H9 (cell line): ENCODE measurements at regions not wholly inside any gene's neighbourhood (a gene's known extent, or its start where the extent isn't known, plus 50 kb on each side); places are given as distances from the start of the nearest gene placed in this dataset.
"Not testable (repeated sequence)": the region's sequence is repeated elsewhere in the genome, so short reads cannot be mapped to it uniquely, and the experiment has no call there.

Source experiments
- DNase-seq: peaks from one replicate; pipeline ENCODE4 v3.0.0-alpha.2; 2017
- H2AFZ ChIP-seq: one replicate; pipeline ENCODE4 v1.6.1; 2013; ENCODE audit warnings: mild to moderate bottlenecking, low read length, control low read depth, moderate library complexity
- H2AK5ac ChIP-seq: 2 replicates; pipeline ENCODE4 v1.6.1; 2013; ENCODE audit warnings: low read length, control low read depth, mixed read lengths; ENCODE audit not compliant: insufficient read length
- H2BK120ac ChIP-seq: one replicate; pipeline ENCODE4 v1.6.1; 2013; ENCODE audit warnings: low read depth, mild to moderate bottlenecking, low read length, control low read depth, inconsistent platforms; ENCODE audit not compliant: poor library complexity, severe bottlenecking
- H2BK12ac ChIP-seq: 2 replicates; pipeline ENCODE4 v1.6.1; 2013; ENCODE audit warnings: low read length, control low read depth, mixed read lengths, low read depth; ENCODE audit not compliant: insufficient read length
- H2BK15ac ChIP-seq: 2 replicates; pipeline ENCODE4 v1.6.1; 2013; ENCODE audit warnings: low read depth, low read length, control low read depth
- H2BK20ac ChIP-seq: one replicate; pipeline ENCODE4 v1.6.1; 2013; ENCODE audit warnings: low read depth, mild to moderate bottlenecking, low read length, control low read depth, inconsistent platforms; ENCODE audit not compliant: poor library complexity, severe bottlenecking
- H2BK5ac ChIP-seq: 2 replicates; pipeline ENCODE4 v1.6.1; 2013; ENCODE audit warnings: low read length, control low read depth, mixed read lengths; ENCODE audit not compliant: insufficient read length
- H3K14ac ChIP-seq: 2 replicates; pipeline ENCODE4 v1.6.1; 2013; ENCODE audit warnings: low read length, control low read depth; ENCODE audit not compliant: insufficient read depth
- H3K18ac ChIP-seq: 2 replicates; pipeline ENCODE4 v1.6.1; 2013; ENCODE audit warnings: low read depth, mild to moderate bottlenecking, mixed read lengths, low read length, control low read depth; ENCODE audit not compliant: insufficient read length
- H3K23ac ChIP-seq: 2 replicates; pipeline ENCODE4 v1.6.1; 2013; ENCODE audit warnings: low read length, control low read depth, mixed read lengths, low read depth; ENCODE audit not compliant: insufficient read length
- H3K23me2 ChIP-seq: 2 replicates; pipeline ENCODE4 v1.6.1; 2013; ENCODE audit warnings: low read depth, mild to moderate bottlenecking, mixed read lengths, low read length, control low read depth; ENCODE audit not compliant: insufficient read length, poor library complexity, severe bottlenecking
- H3K27ac ChIP-seq: 2 replicates; pipeline ENCODE4 v1.5.1; 2013; ENCODE audit warnings: low read length, control low read depth, mixed read lengths, low read depth; ENCODE audit not compliant: insufficient read length
- H3K27me3 ChIP-seq: 2 replicates; pipeline ENCODE4 v1.6.1; 2013; ENCODE audit warnings: low read length, control low read depth, inconsistent platforms; ENCODE audit not compliant: insufficient read depth
- H3K4ac ChIP-seq: 2 replicates; pipeline ENCODE4 v1.6.1; 2013; ENCODE audit warnings: low read depth, mild to moderate bottlenecking, control low read depth, inconsistent platforms, low read length, moderate library complexity
- H3K4me1 ChIP-seq: 2 replicates; pipeline ENCODE4 v1.6.1; 2013; ENCODE audit warnings: low read length, control low read depth, inconsistent platforms; ENCODE audit not compliant: insufficient read depth
- H3K4me2 ChIP-seq: 2 replicates; pipeline ENCODE4 v1.6.1; 2013; ENCODE audit warnings: low read length, control low read depth, mixed read lengths; ENCODE audit not compliant: insufficient read length, insufficient read depth
- H3K56ac ChIP-seq: 2 replicates; pipeline ENCODE4 v1.6.1; 2013; ENCODE audit warnings: low read depth, mild to moderate bottlenecking, mixed read lengths, low read length, control low read depth; ENCODE audit not compliant: insufficient read length
- H3K79me1 ChIP-seq: 2 replicates; pipeline ENCODE4 v1.6.1; 2013; ENCODE audit warnings: low read depth, mild to moderate bottlenecking, moderate library complexity, low read length, control low read depth, inconsistent platforms; ENCODE audit not compliant: insufficient read depth, poor library complexity, severe bottlenecking
- H3K79me2 ChIP-seq: 2 replicates; pipeline ENCODE4 v1.6.1; 2013; ENCODE audit warnings: low read length, control low read depth, inconsistent platforms; ENCODE audit not compliant: insufficient read depth
- H3K9ac ChIP-seq: 2 replicates; pipeline ENCODE4 v1.6.1; 2013; ENCODE audit warnings: low read length, control low read depth, mixed read lengths; ENCODE audit not compliant: insufficient read length; ENCODE audit errors: extremely low read depth
- H3K9me3 ChIP-seq: one replicate; pipeline ENCODE4 v1.6.1; 2013; ENCODE audit warnings: low read depth, low read length, inconsistent platforms; ENCODE audit not compliant: control insufficient read depth
- H3T11ph ChIP-seq: one replicate; pipeline ENCODE4 v1.6.1; 2013; ENCODE audit warnings: mild to moderate bottlenecking, low read length, control low read depth, inconsistent platforms
- H4K20me1 ChIP-seq: one replicate; pipeline ENCODE4 v1.6.1; 2013; ENCODE audit not compliant: control insufficient read depth, insufficient read length, insufficient read depth
- H4K5ac ChIP-seq: 2 replicates; pipeline ENCODE4 v1.6.1; 2013; ENCODE audit warnings: low read depth, mild to moderate bottlenecking, mixed read lengths, low read length, control low read depth; ENCODE audit not compliant: insufficient read length
- H4K8ac ChIP-seq: replicated peaks from 2 replicates; pipeline ENCODE4 v1.6.1; 2013; ENCODE audit warnings: low read length, control low read depth, mixed read lengths, low read depth; ENCODE audit not compliant: insufficient read length
- H4K91ac ChIP-seq: 2 replicates; pipeline ENCODE4 v1.6.1; 2013; ENCODE audit warnings: low read depth, mild to moderate bottlenecking, moderate library complexity, mixed read lengths, low read length, control low read depth; ENCODE audit not compliant: insufficient read length
- H3K27ac Mint-ChIP-seq, 3 experiments: 2 replicates in 2 of 3; 3 replicates in 1 of 3; pipeline ENCODE4 v1.8.0; 2020 to 2021; ENCODE audit warnings: mixed read lengths in 3 of 3, mild to moderate bottlenecking in 1 of 3, moderate library complexity in 1 of 3
- H3K27me3 Mint-ChIP-seq: 2 replicates; pipeline ENCODE4 v1.8.0; 2021; ENCODE audit warnings: low read depth, mild to moderate bottlenecking, moderate library complexity, mixed read lengths
- H3K36me3 Mint-ChIP-seq, 3 experiments: 2 replicates in 2 of 3; 3 replicates in 1 of 3; pipeline ENCODE4 v1.8.0; 2020 to 2021; ENCODE audit warnings: low read depth in 3 of 3, mixed read lengths in 3 of 3; ENCODE audit not compliant: insufficient read depth in 1 of 3
- H3K4me1 Mint-ChIP-seq, 2 experiments: 2 replicates each; pipeline ENCODE4 v1.8.0; 2020; ENCODE audit warnings: mixed read lengths in 2 of 2
- H3K4me3 Mint-ChIP-seq, 2 experiments: 2 replicates in 1 of 2; 3 replicates in 1 of 2; pipeline ENCODE4 v1.8.0; 2020 to 2021; ENCODE audit warnings: mild to moderate bottlenecking in 2 of 2, mixed read lengths in 2 of 2, moderate library complexity in 1 of 2
- H3K9me3 Mint-ChIP-seq, 2 experiments: 2 replicates in 1 of 2; 3 replicates in 1 of 2; pipeline ENCODE4 v1.8.0; 2020; ENCODE audit warnings: mild to moderate bottlenecking in 2 of 2, mixed read lengths in 2 of 2, moderate library complexity in 1 of 2
- WGBS: extraction: QIAGEN DNeasy Blood & Tissue Kit; methylation state at CpG from one replicate; pipeline ENCODE4 v1.1.7; 2013; ENCODE audit warnings: missing lambda C conversion rate, low lambda C conversion rate, mixed read lengths; ENCODE audit not compliant: insufficient read length; ENCODE audit errors: extremely low coverage; 5-methylcytosine and 5-hydroxymethylcytosine counted together

DNA sequence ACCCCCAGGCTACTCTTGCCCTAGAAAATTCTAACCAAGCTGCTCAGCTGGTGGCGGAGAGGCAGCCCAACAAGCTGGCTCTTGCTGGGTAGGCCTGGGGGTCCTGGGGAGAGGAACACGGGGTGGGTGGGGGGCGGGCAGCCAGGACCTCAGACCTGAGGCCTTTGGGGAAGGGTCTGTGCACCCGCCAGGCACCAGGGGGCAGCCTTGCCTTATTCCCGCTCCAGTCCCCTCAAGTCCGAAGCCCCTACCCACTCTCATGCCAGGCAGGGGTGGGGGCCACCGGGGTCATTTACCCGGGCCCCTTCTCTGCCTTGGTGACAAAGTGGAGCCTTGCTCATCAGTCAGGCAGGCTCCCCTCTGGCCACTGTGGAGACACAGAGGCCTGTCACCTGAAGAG lies 515.1 kb downstream of the TP53TG3F start:
- H2BK20ac ChIP-seq, H3K4me2 ChIP-seq, H3K4me1 Mint-ChIP-seq, H3K27me3 Mint-ChIP-seq, H2BK120ac ChIP-seq, H3K4me1 ChIP-seq, H3K23me2 ChIP-seq, H3K27ac ChIP-seq, H3K36me3 Mint-ChIP-seq, H3K9ac ChIP-seq, H4K8ac ChIP-seq, H3K9me3 Mint-ChIP-seq, H3K79me2 ChIP-seq, H4K91ac ChIP-seq, DNase-seq, H3K4me3 Mint-ChIP-seq, H2AK5ac ChIP-seq, H3K23ac ChIP-seq, H4K20me1 ChIP-seq, H3K27ac Mint-ChIP-seq, H3K18ac ChIP-seq, H2BK12ac ChIP-seq, H4K5ac ChIP-seq, H3K79me1 ChIP-seq, H2BK5ac ChIP-seq, H3K14ac ChIP-seq, H3K9me3 ChIP-seq, H2BK15ac ChIP-seq, H3K4ac ChIP-seq, H3K27me3 ChIP-seq, H2AFZ ChIP-seq, H3K56ac ChIP-seq, H3T11ph ChIP-seq: not testable (repeated sequence)
- WGBS: no CpG with 5 or more reads among the region's 8 CpGs

DNA sequence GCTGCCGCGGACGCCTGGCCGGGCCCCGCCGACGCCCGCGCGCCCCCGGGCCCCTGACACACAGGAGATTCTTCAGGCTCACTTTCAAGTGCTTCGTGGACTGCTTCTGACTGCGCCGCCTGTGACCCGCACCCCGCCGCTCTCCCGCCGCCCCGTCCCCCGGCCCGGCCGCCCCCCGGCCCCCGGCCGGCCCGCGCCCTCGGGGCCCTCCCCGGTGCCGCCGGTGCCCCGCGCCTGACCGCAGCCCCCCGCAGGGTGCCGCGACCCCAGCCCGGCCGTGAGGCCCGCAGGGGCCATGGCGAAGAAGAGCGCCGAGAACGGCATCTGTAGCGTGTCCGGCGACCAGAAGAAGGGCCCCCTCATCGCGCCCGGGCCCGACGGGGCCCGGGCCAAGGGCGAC lies 516.3 kb downstream of the TP53TG3F start:
- H3K4me1 Mint-ChIP-seq, H3K14ac ChIP-seq, H2BK15ac ChIP-seq, H3K4me3 Mint-ChIP-seq, H3T11ph ChIP-seq, DNase-seq, H3K4me1 ChIP-seq, H2BK5ac ChIP-seq, H2AFZ ChIP-seq, H3K27ac Mint-ChIP-seq, H4K91ac ChIP-seq, H3K9me3 ChIP-seq, H2BK120ac ChIP-seq, H4K20me1 ChIP-seq, H3K79me2 ChIP-seq, H2AK5ac ChIP-seq, H3K36me3 Mint-ChIP-seq, H3K27ac ChIP-seq, H3K23me2 ChIP-seq, H4K8ac ChIP-seq, H3K27me3 ChIP-seq, H3K9ac ChIP-seq, H2BK20ac ChIP-seq, H3K4ac ChIP-seq, H3K18ac ChIP-seq, H4K5ac ChIP-seq, H3K56ac ChIP-seq, H3K9me3 Mint-ChIP-seq, H3K23ac ChIP-seq, H2BK12ac ChIP-seq, H3K79me1 ChIP-seq, H3K27me3 Mint-ChIP-seq, H3K4me2 ChIP-seq: not testable (repeated sequence)
- WGBS: no CpG with 5 or more reads among the region's 55 CpGs

DNA sequence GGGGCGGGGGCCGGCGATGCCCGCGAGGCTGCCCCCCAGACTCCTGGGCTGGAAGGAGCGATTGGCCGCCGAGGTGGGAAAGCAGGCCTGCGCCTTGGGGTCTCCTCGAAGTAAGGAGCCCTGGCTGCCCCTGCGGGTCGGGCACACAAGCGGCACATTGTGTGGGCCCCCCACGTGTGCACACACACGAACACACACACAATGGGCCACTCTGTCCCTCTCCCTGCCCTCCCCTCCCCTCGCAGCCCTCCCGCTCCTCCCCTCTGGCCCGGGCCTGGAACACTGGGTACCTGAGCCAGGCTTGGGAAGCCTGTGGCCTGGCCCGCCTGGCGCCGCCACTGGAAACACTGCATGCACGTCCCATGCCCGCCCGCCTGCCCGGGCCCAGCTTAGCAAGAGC lies 517.1 kb downstream of the TP53TG3F start:
- H3T11ph ChIP-seq, H3K4ac ChIP-seq, H3K14ac ChIP-seq, H2BK15ac ChIP-seq, H3K79me2 ChIP-seq, H3K79me1 ChIP-seq, H4K91ac ChIP-seq, H3K4me2 ChIP-seq, H3K9me3 Mint-ChIP-seq, H3K23me2 ChIP-seq, H3K27me3 ChIP-seq, H3K4me3 Mint-ChIP-seq, H4K5ac ChIP-seq, H2BK12ac ChIP-seq, H2BK5ac ChIP-seq, H3K56ac ChIP-seq, H3K18ac ChIP-seq, H2BK20ac ChIP-seq, H3K27ac Mint-ChIP-seq, H3K27me3 Mint-ChIP-seq, H4K8ac ChIP-seq, H3K9ac ChIP-seq, H2AFZ ChIP-seq, H3K27ac ChIP-seq, H3K9me3 ChIP-seq, H2BK120ac ChIP-seq, H3K4me1 ChIP-seq, H3K36me3 Mint-ChIP-seq, H3K23ac ChIP-seq, H3K4me1 Mint-ChIP-seq, H4K20me1 ChIP-seq, H2AK5ac ChIP-seq, DNase-seq: not testable (repeated sequence)
- no CpG with 5 or more reads among the region's 25 CpGs for WGBS
